Spinal cord (tissue), 9 donors: ENCODE measurements at regions not wholly inside any gene's neighbourhood (a gene's known extent, or its start where the extent isn't known, plus 50 kb on each side); places are given as distances from the start of the nearest gene placed in this dataset.

Experiments used
- DNase-seq, 6 donors: peaks; one replicate each; pipeline versions ENCODE4 v3.0.0 to v3.0.0-alpha.2; 2013 to 2015; ENCODE audit warnings: low spot score in 6 of 6, low read depth in 4 of 6
- H3K27ac ChIP-seq: one replicate; pipeline ENCODE4 v1.5.1; 2013; ENCODE audit warnings: low read depth, low read length, control low read depth
- H3K27me3 ChIP-seq: one replicate; pipeline ENCODE4 v1.6.1; 2013; ENCODE audit warnings: low read length; ENCODE audit not compliant: control insufficient read depth, insufficient read depth
- H3K36me3 ChIP-seq: one replicate; pipeline ENCODE4 v1.6.1; 2013; ENCODE audit warnings: low read length; ENCODE audit not compliant: control insufficient read depth, insufficient read depth
- H3K4me1 ChIP-seq: one replicate; pipeline ENCODE4 v1.6.1; 2013; ENCODE audit warnings: low read length; ENCODE audit not compliant: control insufficient read depth, insufficient read depth
- H3K4me3 ChIP-seq: one replicate; pipeline ENCODE4 v1.5.1; 2013; ENCODE audit warnings: low read depth, low read length, control low read depth
- H3K9me3 ChIP-seq: one replicate; pipeline ENCODE4 v1.6.1; 2013; ENCODE audit warnings: low read length; ENCODE audit not compliant: control insufficient read depth, insufficient read depth
- WGBS: methylation state at CpG from one replicate; pipeline ENCODE4 v1.1.5; 2013; ENCODE audit warnings: missing lambda C conversion rate; ENCODE audit not compliant: insufficient coverage; 5-methylcytosine and 5-hydroxymethylcytosine counted together
- donor health status: healthy.

DNA sequence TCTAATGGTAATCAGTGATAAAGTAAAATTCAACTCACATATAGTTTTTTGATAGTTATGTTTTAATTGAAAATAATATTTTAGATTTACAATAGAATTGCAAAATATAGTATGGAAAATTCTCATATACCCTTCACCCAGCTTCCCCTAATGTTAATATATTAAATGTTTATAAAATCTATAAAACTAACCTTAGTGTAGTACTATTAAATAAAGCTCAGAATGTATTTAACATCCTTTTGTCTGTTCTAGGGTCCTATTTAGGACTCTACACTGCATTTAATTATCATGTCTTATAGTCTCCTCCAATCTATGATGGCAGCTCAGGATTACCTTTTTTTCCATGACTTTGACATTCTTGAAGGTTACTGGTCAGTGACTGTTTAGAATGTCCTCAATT lies 389.2 kb downstream of the LMX1A start:
- no peak overlapping the region for H3K27ac ChIP-seq
- DNase-seq = no peak
- H3K36me3 ChIP-seq = no peaks in the 10 kb centered on the region
- no peaks in the 10 kb centered on the region for H3K27me3 ChIP-seq
- no peak overlapping the region for H3K4me3 ChIP-seq
- no peaks in the 10 kb centered on the region for H3K4me1 ChIP-seq
- H3K9me3 ChIP-seq = no peaks in the 10 kb centered on the region

DNA sequence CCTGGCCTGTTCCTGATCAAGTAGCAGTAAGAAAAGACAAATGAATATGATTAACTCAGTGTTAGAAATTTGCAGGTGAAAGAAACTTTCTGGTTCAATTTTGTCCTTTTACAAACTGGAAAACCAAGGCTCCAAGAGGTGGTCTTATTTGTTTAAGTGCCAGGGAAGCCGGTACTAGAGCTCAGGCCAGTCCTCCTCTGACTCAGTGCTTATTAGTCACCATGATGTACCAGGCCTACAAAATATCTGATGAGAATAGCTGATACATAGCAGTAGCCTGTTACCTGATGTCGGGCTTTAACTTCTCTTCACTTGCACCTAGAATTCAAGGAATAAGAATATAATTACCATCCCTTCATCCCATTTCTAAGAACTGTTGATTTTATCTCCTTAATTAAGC lies 394.8 kb downstream of the LMX1A start:
- Histone ChIP-seq H3K27ac (no peak overlapping the region), H3K4me3 (no peak overlapping the region), H3K9me3 (no peaks in the 10 kb centered on the region), H3K36me3 (no peaks in the 10 kb centered on the region), H3K27me3 (no peaks in the 10 kb centered on the region), H3K4me1 (no peaks in the 10 kb centered on the region)
- DNase-seq = no peak
- WGBS = no CpG with 5 or more reads among the region's 2 CpGs

DNA sequence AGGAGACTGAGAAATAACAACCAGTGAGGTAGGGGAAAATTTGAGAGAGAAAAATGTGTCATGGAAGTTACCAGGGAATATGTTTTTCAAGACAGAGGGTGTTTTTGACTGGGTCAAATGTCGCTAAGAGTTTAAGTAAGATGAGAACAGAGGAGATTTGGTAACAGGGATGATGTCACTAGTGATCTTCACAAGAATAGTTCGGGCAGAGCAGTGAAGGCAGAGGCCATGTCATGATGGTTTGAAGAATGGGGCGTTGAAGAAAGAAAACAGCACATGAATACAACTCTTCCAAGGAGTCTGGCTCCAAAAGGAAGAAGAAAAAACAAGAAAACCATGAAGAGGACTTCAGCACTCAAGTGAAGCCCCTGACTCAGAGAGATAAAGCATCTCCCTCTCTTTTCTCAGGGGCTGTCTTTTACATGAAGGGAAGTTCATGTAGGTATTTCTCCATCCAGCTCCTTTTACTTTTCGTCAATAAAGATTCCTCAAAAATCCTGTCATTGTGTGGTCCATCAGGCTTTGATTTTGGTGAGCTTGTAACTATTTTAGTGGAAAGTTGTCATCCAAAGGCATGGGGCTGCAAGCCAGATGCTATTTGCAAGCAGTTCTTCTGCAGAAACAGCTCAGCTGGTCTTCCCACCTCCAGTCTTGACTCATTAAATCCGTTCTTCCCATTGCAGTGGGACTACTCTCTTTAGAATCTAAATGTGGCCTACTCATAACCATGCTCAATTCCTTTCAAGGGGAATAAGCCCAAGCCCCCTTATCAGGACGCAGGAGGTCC lies 397.3 kb downstream of the LMX1A start:
- 85% methylated on average over 5 of the region's 6 CpGs for WGBS
- Histone ChIP-seq H3K4me3 (no peak overlapping the region), H3K27ac (no peak overlapping the region), H3K36me3 (no peaks in the 10 kb centered on the region), H3K27me3 (no peaks in the 10 kb centered on the region), H3K9me3 (no peaks in the 10 kb centered on the region), H3K4me1 (no peaks in the 10 kb centered on the region)
- no peak for DNase-seq

DNA sequence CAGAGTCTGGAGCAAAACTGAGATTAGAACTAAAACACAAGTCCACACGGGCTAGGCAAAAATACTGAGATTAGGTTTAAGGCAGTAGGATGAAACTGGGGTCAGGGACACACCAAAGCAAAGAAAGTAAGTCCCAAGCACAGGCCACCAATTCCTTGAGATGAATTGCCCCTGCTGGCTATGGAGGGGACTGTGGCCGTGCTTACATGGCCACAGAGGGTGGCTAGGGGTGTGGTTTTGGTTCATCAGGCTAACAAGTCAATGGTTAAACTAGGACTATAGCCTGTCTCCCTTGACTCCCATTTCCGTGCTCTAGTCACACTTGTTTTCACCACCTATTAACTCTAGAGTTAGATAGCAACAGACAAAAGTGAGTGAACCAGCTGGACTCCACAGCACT lies 394.8 kb downstream of the PBX1 start:
- H3K27me3 ChIP-seq = no peaks in the 10 kb centered on the region
- H3K36me3 ChIP-seq = no peaks in the 10 kb centered on the region
- H3K4me1 ChIP-seq = peaks cover 4% of the 10 kb centered on the region
- H3K27ac ChIP-seq = no peak overlapping the region
- no peak for DNase-seq
- 54% methylated on average over 2 of the region's 3 CpGs for WGBS
- peaks cover 4% of the 10 kb centered on the region for H3K9me3 ChIP-seq
- H3K4me3 ChIP-seq = no peak overlapping the region

DNA sequence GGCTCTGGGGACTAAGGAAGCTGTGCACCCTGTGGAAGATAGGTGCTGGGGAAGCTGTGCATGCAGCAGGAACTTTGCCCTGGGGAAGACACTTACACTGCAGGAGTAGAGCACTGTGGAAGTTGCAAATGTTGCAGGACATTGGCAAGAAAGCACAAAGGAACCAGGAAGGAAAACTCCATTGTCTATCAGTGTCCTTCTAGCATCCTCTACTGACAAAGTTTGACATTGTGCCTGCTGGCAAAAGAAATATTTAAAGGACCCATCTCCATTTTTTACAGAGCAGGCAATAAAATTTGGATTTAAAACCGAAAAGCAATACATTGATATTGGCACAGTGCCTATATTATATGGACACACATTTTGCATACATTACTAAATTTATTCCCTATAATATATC lies 394.1 kb downstream of the PBX1 start:
- WGBS = no CpG with 5 or more reads among the region's 1 CpG
- Histone ChIP-seq H3K36me3 (no peaks in the 10 kb centered on the region), H3K9me3 (peaks cover 6% of the 10 kb centered on the region), H3K4me3 (no peak overlapping the region), H3K4me1 (peaks cover 4% of the 10 kb centered on the region), H3K27ac (no peak overlapping the region), H3K27me3 (no peaks in the 10 kb centered on the region)
- peak in 2 of 6 donors; percentile 34 to 48 for DNase-seq

DNA sequence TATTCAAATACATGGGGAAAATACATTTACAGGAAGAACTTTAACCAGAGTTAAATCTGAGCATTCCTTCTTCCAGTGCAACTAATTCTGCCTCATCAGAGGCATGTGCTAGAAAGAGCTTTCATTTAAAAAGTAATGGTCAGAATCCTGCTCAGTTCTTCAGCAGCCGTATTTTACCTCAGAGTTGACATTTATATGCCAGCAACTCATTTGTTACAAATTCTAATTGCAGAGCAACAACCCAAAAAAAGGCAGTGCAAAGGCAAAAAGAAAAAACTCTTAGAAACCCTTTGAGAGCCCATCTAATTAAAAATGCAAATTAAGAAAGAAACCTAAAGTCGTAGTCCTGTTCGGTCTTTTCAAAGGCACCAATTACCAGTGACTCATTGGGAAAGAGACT lies 392.5 kb downstream of the PBX1 start:
- 31% methylated on average over 2 of the region's 3 CpGs for WGBS
- DNase-seq = peak in 3 of 6 donors; percentile 50 to 77 (median 61)
- peaks cover 9% of the 10 kb centered on the region for H3K9me3 ChIP-seq
- peak overlapping the region; percentile 36 for H3K27ac ChIP-seq
- H3K4me3 ChIP-seq = no peak overlapping the region
- H3K4me1 ChIP-seq = peaks cover 4% of the 10 kb centered on the region
- no peaks in the 10 kb centered on the region for H3K27me3 ChIP-seq
- H3K36me3 ChIP-seq = no peaks in the 10 kb centered on the region

DNA sequence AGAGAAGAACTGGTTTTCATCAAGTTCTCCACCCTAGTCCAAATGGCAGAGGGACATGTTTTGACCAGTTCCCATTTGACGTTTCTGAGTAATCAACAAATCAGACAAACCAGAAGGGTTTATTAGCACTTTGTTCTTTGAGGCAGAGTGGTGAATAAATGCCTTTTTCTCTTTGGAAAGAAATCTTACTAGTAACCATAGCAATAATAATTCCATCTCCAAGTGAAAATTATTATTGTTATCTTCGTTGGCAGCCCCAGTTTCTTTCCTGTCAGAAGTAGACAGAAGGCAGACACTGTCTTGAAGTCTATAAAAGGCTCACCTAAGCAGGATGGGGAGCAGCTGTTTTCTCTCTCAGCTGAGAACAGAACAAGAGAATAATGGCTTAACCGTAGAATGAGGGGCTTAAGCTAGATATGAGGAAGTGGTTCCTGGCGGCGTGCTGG lies 391.6 kb downstream of the PBX1 start:
- no peak overlapping the region for H3K4me3 ChIP-seq
- no peak for DNase-seq
- no peaks in the 10 kb centered on the region for H3K27me3 ChIP-seq
- H3K36me3 ChIP-seq = no peaks in the 10 kb centered on the region
- H3K9me3 ChIP-seq = peaks cover 9% of the 10 kb centered on the region
- peak overlapping the region; percentile 1 for H3K27ac ChIP-seq
- 40% methylated on average over 1 of the region's 5 CpGs for whole genome bisulfite sequencing
- peaks cover 4% of the 10 kb centered on the region for H3K4me1 ChIP-seq

DNA sequence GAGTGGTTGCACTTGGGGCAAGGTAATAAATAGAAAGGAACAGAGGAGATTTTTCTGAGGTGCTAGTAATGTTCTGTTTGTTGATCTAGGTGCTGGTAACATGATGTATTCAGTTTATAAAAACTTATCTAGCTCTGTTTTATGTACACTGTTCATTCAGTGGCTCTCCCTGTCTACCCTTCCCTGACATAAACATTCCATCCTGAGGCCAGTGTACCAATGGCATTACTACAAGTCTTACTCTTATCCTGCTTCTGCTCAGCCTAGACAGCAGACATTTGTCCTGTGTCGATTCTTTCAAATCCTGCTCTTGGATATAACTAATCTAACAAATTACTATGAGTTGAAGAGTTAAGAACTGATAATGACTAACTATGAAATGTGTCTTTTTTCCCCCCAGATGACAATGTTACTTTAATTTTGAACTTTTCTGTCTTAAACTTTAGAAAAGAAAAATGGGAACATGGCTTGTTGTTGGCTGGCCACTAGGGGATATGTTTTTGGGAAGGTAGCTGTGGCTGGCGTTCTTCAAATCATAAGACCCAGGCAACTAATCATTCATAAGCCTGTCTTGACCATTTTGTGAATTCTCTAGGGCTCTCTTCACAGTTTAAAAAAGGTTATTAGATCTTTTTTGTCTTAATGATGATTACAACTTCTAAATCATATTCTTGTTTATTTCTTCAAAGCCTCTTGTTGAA lies 390.9 kb downstream of the PBX1 start:
- Histone ChIP-seq H3K36me3 (no peaks in the 10 kb centered on the region), H3K27ac (no peak overlapping the region), H3K27me3 (no peaks in the 10 kb centered on the region), H3K4me3 (no peak overlapping the region), H3K9me3 (peaks cover 9% of the 10 kb centered on the region), H3K4me1 (peaks cover 4% of the 10 kb centered on the region)
- DNase-seq = no peak
- WGBS = no CpG with 5 or more reads among the region's 2 CpGs

DNA sequence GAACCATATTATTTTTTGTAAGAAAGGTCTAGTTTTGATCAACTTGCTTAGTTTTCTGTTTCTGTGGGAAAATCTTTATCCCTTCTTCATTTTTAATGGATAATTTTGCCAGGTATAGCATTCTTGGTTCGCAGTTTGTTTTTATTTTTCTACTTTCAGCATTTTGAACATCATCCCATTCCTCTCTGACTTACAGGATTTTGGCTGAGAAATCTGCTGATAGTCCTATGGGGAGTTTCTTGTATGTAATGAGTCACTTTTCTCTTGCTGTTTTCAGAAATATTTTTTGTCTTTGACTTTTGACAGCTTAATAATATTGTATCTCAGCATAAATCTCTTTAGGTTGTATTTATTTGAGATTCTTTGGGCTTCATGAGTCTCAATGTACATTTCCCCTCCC lies 389.1 kb downstream of the PBX1 start:
- H3K27me3 ChIP-seq = no peaks in the 10 kb centered on the region
- no peak overlapping the region for H3K4me3 ChIP-seq
- no peaks in the 10 kb centered on the region for H3K36me3 ChIP-seq
- DNase-seq = no peak
- H3K4me1 ChIP-seq = peaks cover 4% of the 10 kb centered on the region
- H3K27ac ChIP-seq = no peak overlapping the region
- peaks cover 9% of the 10 kb centered on the region for H3K9me3 ChIP-seq
- WGBS = no CpG with 5 or more reads among the region's 1 CpG

DNA sequence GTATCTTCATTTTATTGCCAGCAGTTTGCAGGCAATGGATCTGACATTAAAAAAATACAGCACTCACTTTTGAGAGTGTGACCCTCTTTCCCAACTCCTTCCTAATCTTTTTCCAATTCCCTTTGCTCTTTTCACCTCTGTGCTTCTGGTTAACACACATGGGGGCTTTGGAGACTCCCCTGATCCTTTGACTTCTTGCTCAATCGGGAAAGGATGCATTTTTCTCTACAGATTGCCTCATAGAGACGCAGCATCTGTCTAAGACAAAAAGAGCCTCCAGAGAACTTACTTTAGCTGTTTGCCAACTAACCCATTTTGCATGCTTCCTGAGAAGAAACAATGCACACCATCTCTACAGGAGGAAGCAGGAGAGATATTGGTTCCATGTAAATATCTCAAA lies 378.3 kb downstream of the PBX1 start:
- no peaks in the 10 kb centered on the region for H3K9me3 ChIP-seq
- DNase-seq = peak in 1 of 6 donors; percentile 38
- 23% methylated on average over 2 of the region's 2 CpGs for WGBS
- no peaks in the 10 kb centered on the region for H3K27me3 ChIP-seq
- H3K27ac ChIP-seq = no peak overlapping the region
- H3K4me3 ChIP-seq = no peak overlapping the region
- H3K4me1 ChIP-seq = no peaks in the 10 kb centered on the region
- H3K36me3 ChIP-seq = no peaks in the 10 kb centered on the region
